Erythroblast (primary cell): ENCODE measurements at regions not wholly inside any gene's neighbourhood (a gene's known extent, or its start where the extent isn't known, plus 50 kb on each side); places are given as distances from the start of the nearest gene placed in this dataset.

Experiments used
- GATA1 ChIP-seq: IDR thresholded peaks from 2 replicates; pipeline ENCODE4 v1.6.1; 2011; ENCODE audit warnings: low read depth, mild to moderate bottlenecking, control low read depth, low read length, moderate library complexity
- POLR2A ChIP-seq: IDR thresholded peaks from 2 replicates; pipeline ENCODE4 v1.6.1; 2011; ENCODE audit warnings: mild to moderate bottlenecking, low read length

DNA sequence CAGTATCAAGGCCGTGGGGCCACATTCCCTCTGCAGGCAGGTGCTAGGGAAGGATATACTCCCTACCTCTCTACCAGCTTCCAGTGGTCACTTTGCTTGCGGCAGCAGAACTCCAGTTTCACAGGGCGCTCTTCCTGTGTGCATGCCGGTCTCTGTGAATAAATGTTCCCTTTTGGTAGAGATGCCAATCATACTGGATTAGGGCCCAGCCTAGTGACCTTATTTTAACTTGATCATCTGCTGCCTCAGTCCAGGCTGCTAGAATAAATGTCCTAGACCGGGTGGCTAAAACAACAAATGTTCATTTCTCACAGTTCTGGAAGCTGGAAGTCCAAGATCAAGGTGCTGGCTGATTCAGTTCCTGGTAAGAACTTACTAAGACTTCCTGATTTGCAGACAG lies 198.8 kb upstream of the TMEM132C start:
- TF ChIP-seq POLR2A (no peak), GATA1 (no peak)
